GM12891 (cell line): ENCODE measurements at regions not wholly inside any gene's neighbourhood (a gene's known extent, or its start where the extent isn't known, plus 50 kb on each side); places are given as distances from the start of the nearest gene placed in this dataset.

Experiments
- PAX5 ChIP-seq: IDR thresholded peaks from 2 replicates; pipeline ENCODE4 v1.6.1; 2011; ENCODE audit warnings: low read length, moderate library complexity, mild to moderate bottlenecking; ENCODE audit not compliant: insufficient read depth, severe bottlenecking
- POLR2A ChIP-seq: IDR thresholded peaks from 2 replicates; pipeline ENCODE4 v1.6.1; 2011; ENCODE audit warnings: low read depth, low read length, control low read depth
- POLR2AphosphoS5 ChIP-seq: IDR thresholded peaks from 2 replicates; pipeline ENCODE4 v1.6.1; 2011; ENCODE audit warnings: low read depth, low read length, control low read depth

DNA sequence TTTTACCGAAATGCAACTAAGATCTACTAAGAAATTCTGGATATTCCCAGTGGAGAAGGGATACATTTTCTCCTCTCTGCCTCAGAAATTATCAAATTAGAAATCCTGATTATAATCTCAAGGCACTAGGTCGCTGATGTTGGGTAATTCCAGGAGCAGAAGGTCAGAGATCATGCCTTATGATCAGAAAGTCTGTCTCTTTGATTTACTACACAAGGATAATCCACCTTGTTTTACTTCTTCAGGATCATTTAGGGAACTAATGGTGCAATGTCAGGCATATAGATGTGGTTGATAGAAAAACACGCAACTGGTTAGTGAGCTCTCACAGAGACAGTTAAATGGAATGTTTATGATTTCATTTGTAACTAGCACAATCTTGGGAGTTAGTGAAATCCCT, 1069.7 kb downstream of the STIM2 start:
- no peak for TF ChIP-seq POLR2A
- TF ChIP-seq POLR2AphosphoS5: no peak
- no peak for TF ChIP-seq PAX5
